ENCODE measurements at regions not wholly inside any gene's neighbourhood (a gene's known extent, or its start where the extent isn't known, plus 50 kb on each side); places are given as distances from the start of the nearest gene placed in this dataset.
A peak's percentile ranks its signal among the peaks of the same experiment; 100 is the strongest.
"Not testable (repeated sequence)": the region's sequence is repeated elsewhere in the genome, so short reads cannot be mapped to it uniquely, and the experiment has no call there.

DNA sequence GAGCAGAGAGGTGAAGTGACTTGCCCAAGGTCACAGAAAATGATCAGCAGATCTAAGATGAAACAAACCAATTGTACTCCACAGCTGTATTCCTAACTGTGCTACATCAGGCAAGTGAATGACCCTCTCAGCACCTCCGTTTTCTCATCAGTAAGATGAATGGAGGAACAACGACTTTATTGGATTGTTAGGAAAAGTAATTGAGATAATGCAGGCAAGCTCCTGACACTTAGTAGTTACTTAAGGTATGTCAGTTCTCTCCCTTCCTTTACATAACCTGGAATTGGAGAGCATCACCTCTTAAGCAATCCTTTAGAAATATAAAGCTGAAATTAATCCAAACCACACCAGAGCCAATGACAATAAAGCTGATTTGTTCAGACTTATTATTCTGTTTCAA is 451.2 kb upstream of the CD180 start:
- no peak for DNase-seq (ENCODE audit: low spot score)

DNA sequence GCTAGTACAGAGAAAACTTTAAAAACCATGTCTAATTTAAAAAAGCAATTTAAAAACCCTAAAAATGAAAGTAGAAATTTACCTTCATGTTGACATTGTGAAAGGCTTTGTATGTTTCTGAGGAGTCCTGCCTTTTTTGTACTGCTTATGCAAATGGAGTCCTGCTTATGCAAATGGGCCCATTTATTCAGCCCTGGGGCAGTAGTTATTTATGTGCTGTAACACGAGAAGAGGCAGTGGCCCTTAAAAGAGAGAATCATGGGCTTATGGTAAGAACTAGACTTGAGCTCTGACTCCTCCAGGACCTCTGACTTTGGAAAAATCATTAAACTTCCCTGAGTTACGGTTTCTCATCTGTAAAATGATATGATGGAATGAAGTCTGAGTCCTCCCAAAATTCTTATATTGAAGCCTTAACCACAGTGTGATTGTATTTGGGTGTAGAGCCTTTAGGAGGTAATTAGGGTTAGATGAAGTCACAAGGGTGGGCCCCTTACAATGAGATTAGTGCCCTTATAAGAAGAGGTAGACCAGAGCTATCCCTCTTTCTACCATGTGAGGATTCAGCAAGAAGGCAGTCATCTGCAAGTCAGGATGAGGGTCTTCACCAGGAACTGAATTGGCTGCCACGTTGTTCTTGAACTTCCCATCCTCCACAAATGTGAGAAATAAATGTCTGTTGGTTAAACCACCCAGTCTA is 447.8 kb upstream of the CD180 start:
- no peak for DNase-seq (ENCODE audit: low spot score)

DNA sequence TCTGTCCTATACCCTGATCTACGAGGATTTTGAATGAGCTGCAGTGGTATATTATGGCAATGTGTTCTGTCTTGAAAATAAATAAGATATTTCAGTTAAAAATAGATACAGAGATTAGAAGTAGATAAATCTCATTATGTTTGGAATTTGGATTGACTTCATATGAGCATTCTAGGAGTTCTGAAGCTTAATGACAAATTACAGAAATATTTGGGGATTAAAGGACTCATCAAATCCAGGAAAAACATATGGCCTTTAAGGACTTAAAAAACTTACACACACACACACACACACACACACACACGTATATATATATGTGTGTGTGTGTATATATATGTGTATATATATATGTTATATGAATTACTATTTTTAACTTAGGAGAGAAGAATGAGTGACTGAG is 446.9 kb upstream of the CD180 start:
- DNase-seq (ENCODE audit: low spot score): peak; percentile 34

DNA sequence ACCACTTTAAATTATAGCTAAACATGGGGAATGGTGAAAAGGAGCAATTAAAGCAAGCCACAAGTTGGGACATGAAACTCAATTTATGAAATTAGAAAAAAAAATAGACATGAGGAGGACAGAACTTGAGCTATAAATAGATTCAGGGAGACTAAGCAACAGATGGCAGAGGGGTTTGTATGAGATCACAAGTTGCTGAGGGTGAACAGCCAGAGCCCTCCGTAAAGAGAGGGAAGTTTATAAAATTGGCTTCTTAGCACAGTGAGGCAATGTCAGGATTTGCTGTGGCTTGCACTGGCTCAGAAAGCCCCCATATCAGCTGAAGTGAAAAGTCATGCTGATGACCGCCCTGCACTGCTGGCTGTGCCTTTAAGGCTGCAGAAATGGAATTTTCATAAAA is 443.4 kb upstream of the CD180 start:
- peak; percentile 50 for DNase-seq (ENCODE audit: low spot score)

DNA sequence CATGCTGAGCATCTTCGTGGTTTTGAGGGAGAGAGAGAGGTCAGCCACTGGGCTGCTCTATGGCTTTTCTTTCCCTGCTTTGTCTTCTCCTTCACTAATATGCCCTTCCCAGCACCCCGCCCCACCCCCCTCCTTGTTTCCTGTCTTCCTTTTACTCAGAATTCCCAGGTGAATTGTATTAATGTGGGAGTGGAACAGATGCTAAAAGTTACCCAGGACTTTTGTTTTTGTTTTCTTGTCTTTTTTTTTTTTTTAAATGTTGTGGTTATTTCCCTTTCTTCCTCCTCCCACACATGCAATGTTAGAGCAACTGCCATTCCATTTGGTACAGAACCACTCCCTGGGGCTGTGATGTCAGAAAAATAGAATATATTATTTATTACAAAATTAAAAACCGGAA is 442.7 kb upstream of the CD180 start:
- no peak for DNase-seq (ENCODE audit: low spot score)

DNA sequence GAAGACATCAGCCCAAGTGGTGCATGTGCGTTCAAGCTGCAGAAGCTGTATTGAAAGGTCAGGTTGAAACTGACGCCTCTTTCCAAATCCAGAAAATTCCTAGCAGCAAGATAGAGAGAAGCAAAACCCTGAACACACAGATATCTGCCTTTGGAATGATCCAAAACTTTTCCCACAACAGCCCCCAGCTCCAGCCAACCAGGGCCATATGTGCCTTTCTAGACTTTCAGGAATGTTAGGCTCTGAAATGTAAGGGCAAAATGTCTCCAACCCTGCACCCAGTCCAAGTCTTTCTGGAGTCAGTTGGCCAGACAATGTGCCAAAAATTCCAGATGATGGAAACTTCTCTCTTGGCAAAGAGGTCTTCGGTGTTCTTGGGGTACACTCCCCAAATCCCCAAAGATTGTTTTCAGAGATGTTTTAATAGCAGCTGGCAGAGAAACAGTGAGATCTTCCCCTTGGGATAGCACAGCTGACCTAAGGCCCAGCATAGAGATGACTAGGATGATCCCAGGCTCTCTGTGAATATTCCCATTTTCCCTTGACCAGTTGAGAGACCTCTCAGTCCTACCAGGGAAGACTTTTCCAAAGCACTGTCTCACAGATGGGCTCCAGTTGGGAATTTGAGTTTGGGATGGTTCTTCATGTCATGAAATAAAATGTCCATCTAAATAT is 440.4 kb upstream of the CD180 start:
- no peak for DNase-seq (ENCODE audit: low spot score)

DNA sequence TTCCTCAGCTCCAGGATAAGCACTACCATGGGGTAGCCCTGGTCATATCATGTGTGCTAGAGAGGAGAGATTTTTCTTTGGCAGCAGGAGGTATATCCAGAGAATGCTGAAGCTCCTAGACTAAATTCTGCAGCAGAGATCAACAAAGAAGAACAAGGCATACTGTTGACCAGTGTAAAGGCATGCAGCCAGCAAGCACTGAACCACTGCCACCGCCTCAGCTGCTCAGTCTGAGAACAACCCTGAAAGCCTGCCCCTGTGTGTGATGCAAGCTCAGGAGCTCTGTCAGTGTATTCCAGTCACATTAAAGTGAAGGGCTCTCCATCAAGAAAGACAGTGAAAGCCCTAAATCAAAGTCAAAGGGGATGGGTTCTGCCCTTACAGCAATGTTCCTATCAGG is 439.5 kb upstream of the CD180 start:
- no peak for DNase-seq (ENCODE audit: low spot score)

DNA sequence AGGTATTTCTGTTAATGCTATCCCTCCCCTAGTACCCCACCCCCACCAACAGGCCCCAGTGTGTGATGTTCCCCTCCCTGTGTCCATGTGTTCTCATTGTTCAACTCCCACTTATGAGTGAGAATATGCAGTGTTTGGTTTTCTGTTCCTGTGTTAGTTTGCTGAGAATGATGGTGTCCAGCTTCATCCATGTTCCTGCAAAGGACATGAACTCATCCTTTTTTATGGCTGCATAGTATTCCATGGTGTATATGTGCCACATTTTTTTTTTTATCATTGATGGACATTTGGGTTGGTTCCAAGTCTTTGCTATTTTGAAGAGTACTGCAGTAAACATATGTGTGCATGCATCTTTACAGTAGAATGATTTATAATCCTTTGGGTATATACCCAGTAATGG is 430.5 kb upstream of the CD180 start:
- not testable (repeated sequence) for DNase-seq (ENCODE audit: low spot score)

DNA sequence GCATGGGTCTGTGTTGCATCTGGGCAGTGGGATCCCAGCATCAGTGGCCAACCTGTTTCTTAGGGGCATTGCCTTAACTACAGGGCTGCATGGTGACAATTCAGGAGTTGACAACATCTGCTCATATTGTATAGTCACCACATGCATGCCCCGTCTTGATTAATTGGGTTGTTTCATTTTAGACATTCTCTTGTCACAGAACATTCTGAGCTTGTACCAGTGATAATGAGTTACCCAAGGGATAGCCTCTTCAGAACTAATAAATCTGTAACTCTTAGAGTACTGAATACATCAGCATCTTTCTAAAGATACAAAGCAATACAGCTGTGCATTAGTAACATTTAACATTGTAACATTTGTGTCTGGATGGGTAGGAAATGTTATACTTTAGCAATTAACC is 426.5 kb upstream of the CD180 start:
- no peak for DNase-seq (ENCODE audit: low spot score)

DNA sequence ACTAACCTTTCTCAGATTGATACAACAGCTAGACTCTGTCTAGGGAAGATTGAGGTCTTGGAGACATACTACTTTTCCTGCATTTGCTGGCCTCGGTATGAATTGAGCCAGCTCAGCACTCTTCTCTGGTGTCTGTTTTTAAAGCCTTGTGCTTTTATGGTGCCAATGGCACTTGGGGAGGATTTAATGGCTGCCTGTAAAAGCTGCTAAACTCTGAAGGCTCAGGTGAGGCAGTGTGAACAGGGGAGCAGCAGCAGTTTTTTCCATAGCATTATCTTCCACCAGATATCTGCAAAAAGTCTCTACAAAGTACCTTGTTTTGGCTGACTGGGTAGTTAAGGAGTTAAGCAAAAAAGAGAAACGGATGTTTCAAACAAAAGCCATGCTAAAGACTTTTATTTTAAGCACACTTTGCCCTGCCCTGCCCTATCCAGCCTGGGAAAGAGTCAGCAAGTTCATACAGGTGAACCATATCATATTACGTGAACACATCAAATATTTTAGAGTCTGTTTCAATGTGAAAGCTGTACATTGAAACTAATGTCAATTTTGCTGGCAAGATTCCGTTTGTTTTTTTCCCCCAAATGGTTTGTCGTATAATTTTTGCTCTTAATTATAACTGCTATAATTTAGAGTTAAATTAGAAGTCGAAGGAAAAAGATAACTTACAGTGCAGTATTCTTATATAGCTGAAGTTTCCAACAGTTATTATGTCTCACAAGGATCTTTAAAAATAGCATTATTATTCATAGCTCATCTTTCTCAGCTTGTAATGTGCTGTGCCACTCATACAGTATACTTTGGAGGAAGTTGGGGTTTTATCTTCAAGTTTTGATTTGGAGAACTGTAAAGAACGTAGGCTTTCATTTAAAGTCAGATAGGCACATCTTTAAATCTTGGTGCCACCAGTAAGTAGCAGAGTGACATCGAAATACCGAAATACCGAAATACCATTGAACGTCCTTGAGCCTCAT is 424.1 kb upstream of the CD180 start:
- peak; percentile 33 for DNase-seq (ENCODE audit: low spot score)

DNA sequence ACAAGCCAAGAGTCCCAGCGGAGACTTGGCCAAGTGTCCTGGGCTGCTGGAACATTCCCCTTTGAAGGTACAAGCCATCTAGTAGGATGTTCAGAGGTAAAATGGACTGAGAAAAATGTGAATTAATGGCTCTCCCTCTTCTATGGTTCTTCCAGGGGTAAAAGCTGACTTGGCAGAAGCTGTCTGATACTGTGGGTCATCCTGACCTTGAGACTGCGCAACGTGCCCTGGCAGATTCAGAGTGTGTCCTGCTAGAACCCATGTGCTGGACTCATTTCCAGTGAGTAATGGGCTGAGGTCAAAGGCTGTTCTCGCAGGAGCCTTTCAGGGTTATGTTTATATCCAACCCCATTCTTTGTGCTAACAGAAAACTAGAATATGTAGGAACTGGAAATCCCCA is 423.0 kb upstream of the CD180 start:
- no peak for DNase-seq (ENCODE audit: low spot score)

DNA sequence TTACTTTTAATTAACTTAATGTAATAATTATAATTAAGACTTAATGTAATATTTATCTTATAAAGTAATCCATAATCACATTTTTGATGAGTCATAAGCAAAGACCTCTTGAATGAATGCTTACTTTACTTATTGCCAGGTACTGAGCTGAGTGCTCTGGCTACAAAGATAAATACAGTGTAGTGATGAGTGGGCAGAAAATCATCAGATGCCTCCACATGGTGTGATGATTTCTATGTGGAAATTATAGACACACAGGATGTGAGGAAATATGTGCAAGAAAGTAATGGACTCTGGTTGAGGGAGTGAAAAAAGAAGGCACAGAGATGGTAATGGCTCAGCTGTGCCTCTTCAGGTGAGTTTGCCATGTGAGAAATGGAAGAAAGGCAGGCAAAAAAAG is 422.6 kb upstream of the CD180 start:
- no peak for DNase-seq (ENCODE audit: low spot score)

DNA sequence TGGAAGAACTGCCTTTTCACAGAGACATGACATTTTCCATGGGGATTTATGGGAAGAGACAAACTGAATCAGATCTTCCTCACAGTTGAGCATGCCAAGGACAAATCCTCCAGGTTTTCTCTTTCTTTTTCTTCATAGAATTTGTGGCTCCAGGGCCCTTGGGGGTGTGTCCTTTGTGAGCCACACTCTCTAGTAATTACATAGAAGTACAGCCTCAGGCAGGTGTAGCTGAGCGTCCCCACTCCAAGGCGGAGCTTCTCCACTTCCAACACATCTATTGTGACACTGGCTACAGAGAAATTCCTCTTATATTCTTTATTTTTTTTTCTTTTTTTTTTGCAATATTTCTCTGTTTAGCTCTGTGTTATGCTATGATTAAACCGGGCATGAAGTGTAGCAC is 420.5 kb upstream of the CD180 start:
- DNase-seq (ENCODE audit: low spot score): no peak

DNA sequence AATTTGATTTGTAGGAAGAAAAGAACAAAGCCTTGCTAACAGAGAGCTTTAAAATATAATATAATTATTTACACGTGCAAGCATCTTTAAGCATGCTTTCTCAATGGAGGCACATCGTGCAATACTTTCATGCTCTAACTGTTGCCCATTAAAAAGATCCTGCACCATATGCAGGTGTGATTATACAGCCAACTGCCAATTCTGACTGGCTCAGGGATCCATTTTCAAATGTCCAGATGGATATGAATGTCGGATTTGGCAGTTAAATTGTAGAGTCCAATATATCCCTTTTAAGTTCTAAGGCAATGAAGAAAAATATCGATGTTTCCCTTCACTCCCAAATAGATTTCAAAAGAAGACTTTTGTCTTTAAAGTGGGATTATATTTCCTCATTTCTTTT is 416.4 kb upstream of the CD180 start:
- DNase-seq (ENCODE audit: low spot score): no peak

DNA sequence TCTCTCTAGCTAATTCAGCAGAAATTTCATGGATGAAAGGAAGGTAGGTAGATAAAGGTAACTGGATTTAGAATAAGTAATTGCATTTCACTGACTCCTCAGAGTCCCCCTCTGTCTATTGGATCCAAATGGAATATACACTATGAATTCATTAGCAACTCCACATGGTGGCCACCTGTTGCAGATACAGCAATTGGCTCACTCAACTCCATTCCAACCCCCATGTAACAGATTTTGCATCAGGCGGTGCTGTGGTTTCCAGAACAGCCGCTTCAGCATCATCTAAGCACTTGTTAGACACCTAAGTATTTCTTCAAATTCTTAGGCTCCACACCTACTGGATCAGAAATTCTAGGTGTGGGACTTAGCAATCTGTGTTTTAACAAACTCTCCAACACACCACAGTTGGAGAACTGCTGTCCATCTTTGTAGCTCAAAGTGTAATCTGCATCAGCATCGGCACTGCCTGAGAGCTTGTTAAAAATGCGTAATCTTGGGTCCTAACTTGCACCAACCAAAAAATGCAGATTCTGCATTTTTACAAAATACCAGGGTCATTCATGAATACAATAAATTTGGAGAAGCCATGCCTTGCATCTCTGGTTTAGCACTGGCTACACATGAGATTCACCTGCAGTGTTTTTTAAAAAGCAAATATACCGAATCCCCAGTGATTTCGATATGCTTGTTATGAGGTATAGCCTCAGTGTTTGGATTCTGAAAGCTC is 413.8 kb upstream of the CD180 start:
- DNase-seq (ENCODE audit: low spot score): no peak

DNA sequence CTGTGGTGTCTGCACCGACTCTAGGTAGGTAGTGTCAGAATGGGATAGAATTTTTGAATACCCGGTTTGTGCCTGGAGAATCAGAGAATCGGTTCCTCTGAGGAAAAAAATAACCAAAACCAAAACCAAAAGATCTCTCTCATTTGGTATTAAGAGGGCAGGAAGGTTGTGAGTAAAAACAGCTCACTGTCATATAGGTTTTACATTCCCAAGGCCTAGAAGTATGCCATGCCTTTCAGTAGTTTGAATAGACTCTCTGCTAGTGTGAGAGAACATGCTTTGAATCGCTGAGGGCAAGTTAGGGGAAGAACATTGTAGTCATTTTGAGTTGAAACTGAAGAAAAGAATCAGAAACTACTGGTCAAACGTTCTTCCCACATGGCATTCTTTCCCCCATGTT is 411.4 kb upstream of the CD180 start:
- no peak for DNase-seq (ENCODE audit: low spot score)

DNA sequence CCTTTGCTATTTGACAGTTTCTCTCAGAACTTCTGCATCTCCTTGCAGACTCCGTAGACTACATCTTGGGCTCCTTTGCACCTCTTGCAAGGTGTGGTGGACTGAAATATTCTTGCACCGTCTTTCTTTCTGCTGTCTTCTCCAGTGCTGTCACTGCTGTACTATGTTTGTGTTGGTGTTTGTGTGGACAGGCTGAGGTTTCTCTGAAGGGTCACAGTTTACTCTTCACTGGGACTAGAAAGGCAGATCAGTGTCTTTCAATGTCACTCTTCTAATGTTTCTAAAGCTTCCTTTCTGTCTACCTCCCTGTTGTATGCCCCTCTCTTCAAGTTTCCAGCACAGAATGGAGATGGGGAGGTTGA is 410.0 kb upstream of the CD180 start:
- DNase-seq (ENCODE audit: low spot score): no peak

DNA sequence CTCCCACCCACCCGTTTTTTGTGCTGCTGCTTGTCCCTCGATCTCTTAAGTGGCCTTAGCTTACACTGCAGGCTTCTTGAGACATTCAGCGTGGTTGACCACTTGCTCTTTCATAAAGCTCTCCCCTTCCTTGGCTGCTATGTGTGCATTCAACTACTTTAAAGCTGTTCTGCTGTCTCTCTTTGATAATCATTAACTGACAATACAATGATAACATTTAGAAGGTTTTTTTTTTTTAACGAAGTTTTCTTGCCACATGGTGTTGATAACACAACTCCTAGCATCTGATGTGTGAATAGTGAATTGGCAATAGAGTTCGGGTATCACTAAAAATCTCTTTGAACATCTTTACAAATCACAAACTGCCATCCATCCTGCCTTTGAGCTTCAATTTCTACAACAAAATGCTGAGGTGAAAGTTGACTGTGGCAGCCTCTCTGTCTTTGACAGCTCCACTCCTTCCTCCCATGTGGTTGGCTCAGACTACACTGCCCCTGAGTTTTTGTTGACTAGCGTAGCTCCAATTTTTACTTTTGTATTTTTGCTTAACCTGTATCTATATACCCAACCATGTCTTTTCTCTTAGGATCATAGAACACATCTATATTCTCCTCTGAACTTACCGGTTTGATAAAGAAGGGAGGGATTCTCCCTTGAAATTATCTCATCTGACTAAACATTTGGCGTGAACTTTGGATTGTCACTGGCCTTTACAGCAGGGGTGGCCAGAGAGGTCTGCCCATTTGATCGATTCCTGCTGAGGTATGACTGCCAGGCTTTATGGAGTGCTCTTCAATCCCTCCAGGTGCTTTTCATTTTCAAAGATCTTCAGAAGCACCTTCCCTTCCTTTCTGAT is 409.4 kb upstream of the CD180 start:
- DNase-seq (ENCODE audit: low spot score): no peak

DNA sequence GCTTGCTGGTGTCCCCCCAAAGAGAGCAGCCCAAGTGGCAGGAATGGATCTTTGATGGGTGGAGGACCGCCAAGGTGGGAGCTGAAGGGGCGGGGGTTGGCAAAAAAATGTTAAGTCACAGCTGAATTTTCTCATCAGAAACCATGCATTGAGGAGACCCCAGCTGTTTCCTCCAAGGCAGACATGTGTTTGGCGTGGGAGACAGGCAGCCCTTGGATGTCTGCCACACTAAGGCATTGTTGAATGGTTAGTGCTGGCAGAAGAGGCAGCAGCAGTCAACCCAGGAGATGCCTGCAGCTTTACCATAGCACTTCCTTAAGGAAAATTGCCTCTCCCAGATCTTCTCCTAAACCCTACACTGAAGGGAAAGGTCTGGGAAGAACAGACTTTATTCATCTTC is 394.9 kb upstream of the CD180 start:
- no peak for DNase-seq (ENCODE audit: low spot score)

DNA sequence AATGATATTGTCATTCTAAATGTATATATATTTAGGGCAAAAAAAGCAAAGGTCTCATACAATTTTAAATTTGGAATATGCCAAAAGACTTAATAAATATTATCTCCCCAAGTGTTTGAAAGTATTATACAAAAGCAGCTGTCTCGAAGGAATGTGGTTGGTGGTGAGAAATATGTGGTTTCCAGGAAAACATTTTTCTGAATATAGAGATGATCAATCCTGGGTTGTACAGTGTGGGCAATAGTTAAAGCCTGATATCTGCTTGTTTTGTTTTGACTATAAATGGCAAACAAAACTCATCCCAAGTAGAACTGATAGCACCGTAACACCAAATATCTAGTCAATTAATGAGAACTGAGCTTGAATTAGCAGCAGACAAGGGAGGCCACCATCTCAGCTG is 391.8 kb upstream of the CD180 start:
- no peak for DNase-seq (ENCODE audit: low spot score)

DNA sequence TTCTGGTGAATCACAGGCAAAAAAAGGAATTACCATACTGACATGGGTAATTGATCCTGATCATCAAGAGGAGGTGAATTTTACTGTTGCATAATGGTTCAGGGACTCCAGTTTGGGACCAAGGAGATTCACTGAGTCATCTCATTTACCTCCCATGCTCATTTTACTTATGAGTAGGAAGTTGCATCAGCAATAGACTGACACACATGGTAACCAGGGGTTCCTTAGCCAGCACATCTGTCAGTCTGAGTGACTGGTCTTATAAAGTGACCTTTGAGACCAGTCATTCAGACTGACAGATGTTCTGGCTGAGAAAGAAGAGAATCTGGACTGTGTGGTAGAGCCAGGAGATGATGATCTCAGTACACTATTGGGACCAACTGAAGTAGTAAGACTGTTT is 384.6 kb upstream of the CD180 start:
- DNase-seq (ENCODE audit: low spot score): no peak

All from umbilical cord (tissue), 1 donor.